Gastrocnemius medialis (tissue), 4 donors: ENCODE measurements at regions not wholly inside any gene's neighbourhood (a gene's known extent, or its start where the extent isn't known, plus 50 kb on each side); places are given as distances from the start of the nearest gene placed in this dataset.

Source experiments
- ATAC-seq, 2 donors: fragments of 150-250 bp; one replicate each; pipeline ENCODE4 v1.9.1; 2016
- DNase-seq, 2 donors: peaks; one replicate each; pipeline ENCODE4 v3.0.0-alpha.2; 2019
- H3K27ac ChIP-seq, 4 donors: fragments of 200-600 bp; sonication (generic); 1 replicate in 1 of 4; 2 replicates in 3 of 4; pipeline ENCODE4 v1.5.1; 2016 to 2018; ENCODE audit warnings: mild to moderate bottlenecking in 2 of 4, moderate library complexity in 1 of 4
- H3K27me3 ChIP-seq, 3 donors: fragments of 200-600 bp; sonication (generic) in 2 of 3; 1 replicate in 1 of 3; 2 replicates in 2 of 3; pipeline versions ENCODE4 v1.5.1 to v1.6.0; 2016 to 2019; ENCODE audit warnings: mild to moderate bottlenecking in 1 of 3, moderate library complexity in 1 of 3
- H3K36me3 ChIP-seq, 2 donors: fragments of 200-600 bp; sonication (generic) in 1 of 2; one replicate each; pipeline ENCODE4 v1.5.1; 2017 to 2018
- H3K4me1 ChIP-seq, 2 donors: fragments of 200-600 bp; sonication (generic) in 1 of 2; one replicate each; pipeline ENCODE4 v1.5.1; 2016 to 2017; ENCODE audit warnings: mild to moderate bottlenecking in 2 of 2
- H3K4me3 ChIP-seq, 4 donors: fragments of 200-600 bp; sonication (generic) in 3 of 4; 1 replicate in 1 of 4; 2 replicates in 3 of 4; pipeline ENCODE4 v1.5.1; 2016 to 2019; ENCODE audit warnings: mild to moderate bottlenecking in 2 of 4
- H3K9me3 ChIP-seq, 3 donors: fragments of 200-600 bp; sonication (generic) in 2 of 3; 1 replicate in 1 of 3; 2 replicates in 2 of 3; pipeline ENCODE4 v1.5.1; 2016 to 2019
- CTCF ChIP-seq, 5 experiments: fragments of 450-650 bp in 3 of 5; fragments of 200-600 bp in 2 of 5; sonication (generic) in 2 of 5; IDR thresholded peaks in 4 of 5; conservative IDR thresholded peaks in 1 of 5; 1 replicate in 4 of 5; 2 replicates in 1 of 5; pipeline ENCODE4 v1.5.1; 2016 to 2019; ENCODE audit warnings: antibody characterized with exemption in 5 of 5, mild to moderate bottlenecking in 3 of 5, moderate library complexity in 3 of 5
- POLR2A ChIP-seq, 2 donors: fragments of 450-650 bp; IDR thresholded peaks; one replicate each; pipeline ENCODE4 v1.6.1; 2017; ENCODE audit warnings: antibody characterized with exemption in 2 of 2, mild to moderate bottlenecking in 2 of 2, moderate library complexity in 2 of 2
- in situ Hi-C, 4 donors: fragments of 200-750 bp; cut with MboI; loops; one replicate each; pipeline versions ENCODE4 v1.15.0 to v1.8.0; 2017; ENCODE audit warnings: low sequenced_read_pairs in 4 of 4
- intact Hi-C: fragments of 100-400 bp; cut with DNase I; formaldehyde crosslinking; loops from one replicate; pipeline ENCODE4 v1.15.1; 2023; ENCODE audit warnings: low total_unique reads

- DNase-seq (no peak), ATAC-seq (no peak)
- no peak overlapping the region for H3K27ac ChIP-seq
- H3K9me3 ChIP-seq, result no peaks in the 10 kb centered on the region
- no peaks in the 10 kb centered on the region for H3K27me3 ChIP-seq
- intact Hi-C loops, result no loop called here
- H3K36me3 ChIP-seq, result no peaks in the 10 kb centered on the region
- no peak for TF ChIP-seq POLR2A (IDR thresholded peaks at IDR 0.05)
- TF ChIP-seq CTCF (IDR thresholded peaks at IDR 0.05 in 4 of 5, conservative IDR thresholded peaks at IDR 0.05 in 1 of 5), result no peak
- in situ Hi-C loops, result no loop called here
- no peak overlapping the region for H3K4me3 ChIP-seq
- no peaks in the 10 kb centered on the region for H3K4me1 ChIP-seq
Observed at GRCh38 chr18:29328932-29329331, 1152.0 kb upstream of the CDH2 start.

DNA sequence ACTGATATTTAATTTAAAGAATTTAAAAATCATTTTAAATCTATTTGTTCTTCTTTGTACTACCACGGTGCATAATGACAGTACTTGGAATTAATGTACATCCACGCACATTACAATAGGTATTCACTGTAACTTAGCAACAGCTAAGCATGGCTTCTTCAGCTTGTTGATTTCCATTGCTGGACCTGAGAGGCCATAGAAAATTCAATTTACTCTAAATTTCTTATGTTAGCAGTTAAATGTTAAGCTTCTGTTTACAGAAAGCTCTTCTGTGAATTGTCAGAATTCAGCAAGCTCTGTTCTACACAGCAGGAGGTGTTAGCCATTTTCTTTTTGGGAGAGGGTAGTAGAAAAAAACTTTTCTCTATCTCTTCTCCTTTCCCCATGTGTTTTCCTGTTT lies 1149.3 kb upstream of the CDH2 start:
- no peak overlapping the region for H3K4me3 ChIP-seq
- H3K27me3 ChIP-seq, result no peaks in the 10 kb centered on the region
- in situ Hi-C loops, result no loop called here
- H3K4me1 ChIP-seq, result no peaks in the 10 kb centered on the region
- H3K9me3 ChIP-seq, result no peaks in the 10 kb centered on the region
- ATAC-seq, result no peak
- intact Hi-C loops, result no loop called here
- H3K36me3 ChIP-seq, result no peaks in the 10 kb centered on the region
- DNase-seq, result no peak
- TF ChIP-seq CTCF (IDR thresholded peaks at IDR 0.05 in 4 of 5, conservative IDR thresholded peaks at IDR 0.05 in 1 of 5) (no peak), POLR2A (IDR thresholded peaks at IDR 0.05) (no peak)
- no peak overlapping the region for H3K27ac ChIP-seq

DNA sequence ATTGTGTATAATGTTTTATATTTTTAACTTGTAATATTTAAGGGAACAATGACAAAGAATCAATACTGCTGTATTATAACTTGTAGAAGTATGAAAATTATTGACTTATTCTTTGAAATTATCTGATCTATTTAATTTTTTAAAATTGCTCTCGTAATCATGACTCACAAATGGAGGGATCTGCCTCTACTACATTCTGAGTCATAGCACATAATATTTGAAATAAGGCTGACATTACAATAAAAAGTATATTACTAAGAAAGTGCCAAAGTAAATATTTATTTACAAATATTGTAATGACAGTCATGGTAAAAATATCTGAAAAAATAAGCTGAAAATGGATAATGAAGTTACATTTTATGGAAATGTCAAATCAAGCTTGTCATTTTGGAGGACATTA lies 1144.6 kb upstream of the CDH2 start:
- H3K4me1 ChIP-seq, result no peaks in the 10 kb centered on the region
- intact Hi-C loops (no loop called here), in situ Hi-C loops (no loop called here)
- H3K9me3 ChIP-seq, result no peaks in the 10 kb centered on the region
- no peak for TF ChIP-seq CTCF (IDR thresholded peaks at IDR 0.05 in 4 of 5, conservative IDR thresholded peaks at IDR 0.05 in 1 of 5)
- no peak for TF ChIP-seq POLR2A (IDR thresholded peaks at IDR 0.05)
- H3K27ac ChIP-seq, result no peak overlapping the region
- no peak overlapping the region for H3K4me3 ChIP-seq
- H3K36me3 ChIP-seq, result no peaks in the 10 kb centered on the region
- ATAC-seq, result no peak
- no peak for DNase-seq
- no peaks in the 10 kb centered on the region for H3K27me3 ChIP-seq

DNA sequence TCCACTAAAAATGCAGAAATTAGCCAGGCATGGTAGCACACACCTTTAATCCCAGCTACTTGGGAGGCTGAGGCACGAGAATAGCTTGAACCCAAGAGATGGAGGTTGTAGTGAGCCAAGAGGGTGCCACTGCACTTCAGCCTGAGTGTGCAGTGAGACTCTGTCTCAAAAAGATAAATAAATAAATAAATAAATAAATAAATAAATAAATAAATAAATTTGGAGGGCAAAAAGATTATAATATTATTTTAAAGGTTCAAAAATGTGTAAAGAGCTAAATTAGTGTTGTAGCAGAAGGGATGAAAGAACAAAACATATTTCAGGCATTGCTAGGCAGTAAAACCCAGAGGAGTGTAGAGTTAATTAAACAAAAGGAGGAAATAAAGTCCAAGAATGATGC lies 1136.4 kb upstream of the CDH2 start:
- Histone ChIP-seq H3K27ac (no peak overlapping the region), H3K27me3 (no peaks in the 10 kb centered on the region), H3K4me3 (no peak overlapping the region), H3K9me3 (no peaks in the 10 kb centered on the region), H3K4me1 (no peaks in the 10 kb centered on the region), H3K36me3 (no peaks in the 10 kb centered on the region)
- DNase-seq, result no peak
- intact Hi-C loops, result no loop called here
- no peak for TF ChIP-seq POLR2A (IDR thresholded peaks at IDR 0.05)
- no peak for TF ChIP-seq CTCF (IDR thresholded peaks at IDR 0.05 in 4 of 5, conservative IDR thresholded peaks at IDR 0.05 in 1 of 5)
- no peak for ATAC-seq
- in situ Hi-C loops, result no loop called here

- DNase-seq, result no peak
- Histone ChIP-seq H3K4me1 (no peaks in the 10 kb centered on the region), H3K9me3 (no peaks in the 10 kb centered on the region), H3K27ac (no peak overlapping the region), H3K36me3 (no peaks in the 10 kb centered on the region), H3K27me3 (no peaks in the 10 kb centered on the region), H3K4me3 (no peak overlapping the region)
- TF ChIP-seq CTCF (IDR thresholded peaks at IDR 0.05 in 4 of 5, conservative IDR thresholded peaks at IDR 0.05 in 1 of 5), result no peak
- TF ChIP-seq POLR2A (IDR thresholded peaks at IDR 0.05), result no peak
- intact Hi-C loops (no loop called here), in situ Hi-C loops (no loop called here)
- no peak for ATAC-seq
Observed at GRCh38 chr18:29311580-29311979, 1134.7 kb upstream of the CDH2 start.
